Parathyroid adenoma (tissue), 2 donors: ENCODE measurements at regions not wholly inside any gene's neighbourhood (a gene's known extent, or its start where the extent isn't known, plus 50 kb on each side); places are given as distances from the start of the nearest gene placed in this dataset.

ENCODE experiments used
- H2AFZ ChIP-seq: fragments of 300-600 bp; sonication (generic); one replicate; pipeline ENCODE4 v1.7.0; 2017; ENCODE audit warnings: antibody characterized with exemption, mild to moderate bottlenecking
- H3K27ac ChIP-seq: fragments of 300-600 bp; sonication (generic); one replicate; pipeline ENCODE4 v1.7.0; 2017
- H3K27me3 ChIP-seq: fragments of 300-600 bp; sonication (generic); one replicate; pipeline ENCODE4 v1.7.0; 2017; ENCODE audit warnings: low read length; ENCODE audit not compliant: control insufficient read depth, insufficient read depth
- H3K36me3 ChIP-seq: fragments of 300-600 bp; sonication (generic); one replicate; pipeline ENCODE4 v1.7.0; 2017; ENCODE audit warnings: low read length; ENCODE audit not compliant: control insufficient read depth, insufficient read depth
- H3K4me1 ChIP-seq: fragments of 300-600 bp; sonication (generic); one replicate; pipeline ENCODE4 v1.7.0; 2017; ENCODE audit warnings: control low read depth
- H3K4me2 ChIP-seq: fragments of 300-600 bp; sonication (generic); one replicate; pipeline ENCODE4 v1.7.0; 2017; ENCODE audit warnings: low read length
- H3K4me3 ChIP-seq: fragments of 300-600 bp; sonication (generic); one replicate; pipeline ENCODE4 v1.7.0; 2017; ENCODE audit warnings: low read depth, low read length
- H3K79me2 ChIP-seq: fragments of 300-600 bp; sonication (generic); one replicate; pipeline ENCODE4 v1.7.0; 2017; ENCODE audit warnings: control low read depth
- H3K9ac ChIP-seq: fragments of 300-600 bp; sonication (generic); one replicate; pipeline ENCODE4 v1.7.0; 2017; ENCODE audit warnings: mild to moderate bottlenecking
- H3K9me3 ChIP-seq: fragments of 300-600 bp; sonication (generic); one replicate; pipeline ENCODE4 v1.7.0; 2017; ENCODE audit warnings: low read length; ENCODE audit not compliant: control insufficient read depth
- CTCF ChIP-seq: fragments of 300-600 bp; sonication (generic); IDR thresholded peaks from one replicate; pipeline ENCODE4 v1.7.0; 2017; ENCODE audit warnings: antibody characterized with exemption, mild to moderate bottlenecking
- donor health status: primary hyperparathyroidism.

- Histone ChIP-seq H3K27ac (no peak overlapping the region), H3K9me3 (no peaks in the 10 kb centered on the region), H3K4me3 (no peak overlapping the region), H3K79me2 (no peaks in the 10 kb centered on the region), H3K27me3 (no peaks in the 10 kb centered on the region), H3K9ac (no peak overlapping the region), H3K4me1 (no peaks in the 10 kb centered on the region), H3K4me2 (no peak overlapping the region), H3K36me3 (no peaks in the 10 kb centered on the region), H2AFZ (no peak overlapping the region)
- no peak for TF ChIP-seq CTCF
Measured at GRCh38 chr15:39230908-39231285, 350.0 kb upstream of the THBS1 start.

GRCh38 chr15:39232512-39232911 lies 348.4 kb upstream of the THBS1 start:
- Histone ChIP-seq H3K27me3 (no peaks in the 10 kb centered on the region), H3K9ac (no peak overlapping the region), H3K36me3 (no peaks in the 10 kb centered on the region), H3K4me3 (no peak overlapping the region), H3K27ac (no peak overlapping the region), H3K4me1 (no peaks in the 10 kb centered on the region), H3K4me2 (no peak overlapping the region), H3K79me2 (no peaks in the 10 kb centered on the region), H2AFZ (no peak overlapping the region), H3K9me3 (no peaks in the 10 kb centered on the region)
- no peak for TF ChIP-seq CTCF

GRCh38 chr15:39235084-39235795 lies 345.6 kb upstream of the THBS1 start:
- Histone ChIP-seq H3K9me3 (no peaks in the 10 kb centered on the region), H3K27ac (no peak overlapping the region), H3K79me2 (no peaks in the 10 kb centered on the region), H3K36me3 (no peaks in the 10 kb centered on the region), H3K4me1 (no peaks in the 10 kb centered on the region), H3K4me2 (no peak overlapping the region), H3K27me3 (no peaks in the 10 kb centered on the region), H2AFZ (no peak overlapping the region), H3K9ac (no peak overlapping the region), H3K4me3 (no peak overlapping the region)
- no peak for TF ChIP-seq CTCF

GRCh38 chr15:39236375-39236774 lies 344.5 kb upstream of the THBS1 start:
- Histone ChIP-seq H3K4me3 (no peak overlapping the region), H3K4me1 (no peaks in the 10 kb centered on the region), H3K36me3 (no peaks in the 10 kb centered on the region), H2AFZ (no peak overlapping the region), H3K9ac (no peak overlapping the region), H3K9me3 (no peaks in the 10 kb centered on the region), H3K27me3 (no peaks in the 10 kb centered on the region), H3K27ac (no peak overlapping the region), H3K79me2 (no peaks in the 10 kb centered on the region), H3K4me2 (no peak overlapping the region)
- no peak for TF ChIP-seq CTCF

GRCh38 chr15:39238443-39238842 lies 342.4 kb upstream of the THBS1 start:
- no peak overlapping the region for H2AFZ ChIP-seq
- no peak overlapping the region for H3K9ac ChIP-seq
- H3K27ac ChIP-seq = no peak overlapping the region
- TF ChIP-seq CTCF = no peak
- H3K79me2 ChIP-seq = no peaks in the 10 kb centered on the region
- H3K27me3 ChIP-seq = no peaks in the 10 kb centered on the region
- H3K4me3 ChIP-seq = no peak overlapping the region
- no peaks in the 10 kb centered on the region for H3K36me3 ChIP-seq
- no peak overlapping the region for H3K4me2 ChIP-seq
- H3K9me3 ChIP-seq = no peaks in the 10 kb centered on the region
- H3K4me1 ChIP-seq = no peaks in the 10 kb centered on the region
